HG02588 (cell line): ENCODE measurements at regions not wholly inside any gene's neighbourhood (a gene's known extent, or its start where the extent isn't known, plus 50 kb on each side); places are given as distances from the start of the nearest gene placed in this dataset.

ENCODE experiments used
- ATAC-seq: cut with Tn5 transposase; IDR thresholded peaks from one replicate; pipeline ENCODE4 v1.9.1; 2021; ENCODE audit warnings: mild to moderate bottlenecking, moderate library complexity; ENCODE audit not compliant: unreplicated experiment

DNA sequence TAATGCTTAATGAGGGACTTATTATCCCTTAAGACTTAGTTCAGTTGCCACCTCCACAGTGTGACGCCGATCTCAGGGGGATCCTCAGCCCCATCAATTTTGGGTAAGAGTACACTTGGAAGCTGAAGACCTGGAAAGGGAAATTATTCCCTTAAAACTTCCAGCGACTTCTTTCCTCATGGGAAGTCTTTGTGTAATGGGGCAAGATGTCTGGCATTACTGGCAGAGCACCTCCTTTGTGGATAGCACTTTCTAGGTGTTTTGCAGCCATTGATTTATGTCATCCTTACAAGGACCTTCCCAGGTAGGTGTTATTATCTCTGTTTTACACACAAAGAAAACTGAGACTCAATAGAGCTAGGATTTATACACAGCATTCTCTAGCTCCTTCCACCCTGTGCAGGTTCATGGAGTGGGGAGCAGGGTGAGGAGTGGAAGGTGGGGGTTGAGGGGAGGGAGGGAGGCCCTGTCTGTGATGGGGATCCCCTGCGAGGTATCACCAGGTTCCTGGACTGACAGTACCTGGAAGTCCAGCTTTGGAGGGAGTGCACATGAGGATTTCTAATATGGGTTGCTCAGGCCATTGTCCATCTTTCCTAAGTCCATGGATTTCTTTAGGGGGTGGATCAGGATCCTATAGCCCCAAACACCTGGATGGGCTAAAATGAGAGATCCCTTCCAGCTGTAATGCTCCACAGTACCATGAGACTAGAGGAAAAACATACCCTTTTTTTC is 79.4 kb downstream of the MYCN start:
- no peak for ATAC-seq

DNA sequence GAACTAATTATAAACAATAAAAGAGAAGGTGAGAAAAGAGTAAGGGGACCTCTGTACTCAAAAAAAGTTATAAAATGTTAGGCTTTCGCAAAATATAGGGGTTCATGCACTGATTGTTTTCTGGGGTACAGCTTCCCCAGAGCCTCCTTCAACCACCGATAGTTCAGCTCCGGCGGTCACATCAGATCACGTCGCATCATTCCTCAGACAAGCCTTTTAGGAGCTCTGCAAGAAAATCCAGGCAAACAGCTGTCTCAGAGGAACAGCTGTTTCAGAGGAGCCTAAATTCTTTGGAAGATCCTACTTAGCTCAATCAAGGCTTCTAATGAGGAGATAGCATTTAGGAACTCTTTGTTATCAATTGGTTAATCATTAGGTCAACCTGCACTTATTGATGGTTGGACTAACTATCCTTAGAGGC is 78.7 kb downstream of the MYCN start:
- no peak for ATAC-seq

DNA sequence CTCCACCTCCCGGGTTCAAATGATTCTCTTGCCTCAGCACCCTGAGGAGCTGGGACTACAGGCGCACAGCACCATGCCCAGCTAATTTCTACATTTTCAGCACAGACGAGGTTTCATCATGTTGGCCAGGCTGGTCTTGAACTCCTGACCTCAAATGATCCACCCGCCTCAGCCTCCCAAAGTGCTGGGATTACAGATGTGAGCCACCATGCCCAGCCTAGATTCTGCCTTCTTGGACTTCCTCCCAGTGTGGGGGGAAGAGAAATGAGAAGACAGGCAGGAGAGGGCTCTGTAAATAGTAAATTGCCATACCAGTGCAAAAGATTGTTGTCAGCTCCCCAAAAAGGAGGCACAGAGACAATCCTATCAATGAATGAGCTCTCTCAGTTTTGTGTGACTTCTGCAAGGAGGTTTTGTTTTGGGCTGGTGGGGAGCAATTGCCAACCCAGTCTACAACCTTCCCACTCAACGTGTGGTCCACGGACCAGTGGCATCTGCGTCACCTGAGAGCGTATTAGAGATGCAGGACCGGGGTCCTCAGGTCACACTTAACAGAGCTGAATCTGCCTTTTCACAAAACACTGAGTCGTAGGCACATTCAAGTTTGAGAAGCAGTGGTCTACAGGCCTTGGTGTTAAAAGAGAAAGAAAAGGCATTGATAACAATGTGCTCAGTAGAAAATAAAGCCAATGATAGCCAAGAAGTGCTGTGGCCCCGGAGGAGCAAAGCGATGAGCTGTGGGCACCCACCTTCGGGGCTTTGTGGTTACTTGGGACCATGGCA is 78.1 kb downstream of the MYCN start:
- ATAC-seq = no peak

DNA sequence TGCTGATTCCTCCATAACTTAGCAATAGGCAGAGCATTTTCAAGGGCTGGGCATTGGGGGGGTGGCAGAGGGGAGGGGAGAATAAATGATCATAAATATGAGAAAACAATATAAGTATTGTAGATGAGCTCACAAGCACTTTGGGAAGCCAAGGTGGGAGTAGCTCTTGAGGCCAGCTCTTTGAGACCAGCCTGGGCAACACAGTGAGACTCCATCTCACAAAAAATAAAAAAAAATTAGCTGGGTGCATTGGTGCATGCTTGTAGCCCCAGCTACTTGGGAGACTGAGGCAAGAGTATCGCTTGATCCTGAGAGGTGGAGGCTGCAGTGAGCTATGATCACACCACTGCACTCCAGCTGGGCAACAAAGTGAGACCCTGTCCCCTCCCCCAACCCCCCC is 75.9 kb downstream of the MYCN start:
- ATAC-seq = no peak

DNA sequence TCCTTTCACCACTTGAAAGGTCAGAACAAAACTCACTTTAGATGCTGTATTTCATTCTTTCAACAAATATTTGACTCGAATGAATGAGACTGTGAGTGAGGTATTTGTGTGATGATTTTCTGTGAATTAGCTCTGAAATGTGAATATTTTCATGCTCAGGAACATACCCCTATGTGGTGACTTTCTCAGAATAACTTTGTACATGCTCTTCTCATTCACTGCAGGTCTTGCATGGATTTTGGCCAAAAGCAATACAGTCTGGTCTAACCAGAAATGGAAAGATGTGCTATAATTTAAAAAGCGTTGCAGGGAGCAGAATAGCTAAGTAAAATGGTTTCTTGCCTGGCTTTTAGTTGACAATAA is 75.5 kb downstream of the MYCN start:
- ATAC-seq = no peak

DNA sequence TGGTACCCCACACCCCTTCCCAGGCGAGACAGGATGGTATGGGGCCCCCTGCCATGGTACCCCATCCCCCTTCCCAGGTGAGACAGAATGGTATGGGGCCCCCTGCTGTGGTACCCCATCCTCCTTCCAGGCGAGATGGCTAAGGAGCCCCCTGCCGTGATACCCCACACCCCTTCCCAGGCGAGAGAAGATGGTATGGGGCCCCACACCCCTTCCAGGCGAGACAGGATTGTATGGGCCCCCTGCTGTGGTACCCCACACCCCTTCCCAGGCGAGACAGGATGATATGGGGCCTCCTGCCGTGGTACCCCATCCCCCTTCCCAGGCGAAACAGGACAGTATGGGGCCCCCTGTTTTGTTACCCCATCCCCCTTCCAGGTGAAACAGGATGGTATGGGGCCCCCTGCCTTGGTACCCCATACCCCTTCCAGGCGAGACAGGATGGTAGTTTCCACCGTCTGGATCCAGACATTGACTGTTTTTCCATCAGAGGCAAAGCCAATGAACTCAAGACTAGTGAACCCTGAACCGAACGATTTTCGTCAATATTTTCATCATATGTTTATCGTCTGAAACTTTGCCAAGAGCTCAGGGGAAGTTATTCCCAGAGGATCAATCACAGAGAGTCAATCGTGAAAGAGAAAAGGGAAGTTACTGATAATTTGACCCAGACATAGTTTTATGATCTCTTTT is 75.0 kb downstream of the MYCN start:
- ATAC-seq = no peak

DNA sequence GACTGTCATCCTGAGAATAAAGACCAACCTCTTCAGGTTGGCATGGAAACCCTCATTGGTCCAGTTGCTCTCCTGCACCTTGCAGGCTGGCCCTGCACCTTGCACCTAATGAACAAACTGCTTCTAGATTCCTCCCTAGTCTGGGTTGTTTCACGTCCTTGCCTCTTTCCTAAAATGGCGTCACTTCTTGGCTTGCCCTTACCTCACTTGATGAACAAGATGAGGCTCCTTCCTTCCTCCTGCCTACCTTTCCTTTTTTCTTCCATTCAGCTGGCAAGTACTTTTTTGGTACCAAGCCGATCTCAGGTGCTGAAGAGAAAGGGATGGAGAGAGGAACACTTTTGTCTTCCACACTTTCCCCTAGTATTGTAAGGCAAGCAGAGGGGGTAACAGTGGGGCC is 74.5 kb downstream of the MYCN start:
- ATAC-seq = no peak

DNA sequence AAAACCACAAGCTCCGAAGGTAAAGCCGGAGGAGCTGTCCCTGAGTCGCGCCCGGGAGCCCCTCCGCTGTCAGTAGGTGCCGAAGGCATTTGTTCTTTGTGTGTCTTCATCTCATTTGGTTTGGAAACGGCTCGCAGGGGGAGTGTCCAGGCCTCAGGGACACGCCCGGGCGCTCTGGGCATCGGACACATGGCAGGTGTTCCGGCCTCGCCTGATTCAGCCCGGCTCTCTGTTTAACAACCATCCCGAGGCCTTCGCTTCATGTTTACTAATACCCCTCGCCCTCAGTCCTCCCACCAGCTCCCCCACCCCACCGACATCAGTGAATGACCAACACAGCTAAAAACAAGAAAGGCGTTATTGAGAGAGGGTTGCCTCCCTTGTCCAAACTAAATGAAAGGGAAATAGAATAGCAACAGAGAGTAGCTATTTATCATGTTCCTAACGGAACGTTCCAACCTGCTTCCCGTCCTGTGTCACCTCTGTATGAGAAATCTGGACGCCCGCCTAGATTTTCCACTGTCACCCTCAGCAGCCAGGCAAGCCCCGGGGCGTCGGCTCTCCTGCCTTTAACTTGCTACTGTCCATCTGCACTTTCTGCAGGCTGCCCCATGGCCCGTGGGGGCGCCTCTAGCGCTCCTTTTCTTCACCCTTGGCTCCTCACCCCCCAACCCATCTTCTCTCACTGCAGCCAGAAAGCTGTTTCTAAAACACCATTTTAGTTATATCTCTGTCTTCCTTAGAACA is 73.9 kb downstream of the MYCN start:
- ATAC-seq = no peak

DNA sequence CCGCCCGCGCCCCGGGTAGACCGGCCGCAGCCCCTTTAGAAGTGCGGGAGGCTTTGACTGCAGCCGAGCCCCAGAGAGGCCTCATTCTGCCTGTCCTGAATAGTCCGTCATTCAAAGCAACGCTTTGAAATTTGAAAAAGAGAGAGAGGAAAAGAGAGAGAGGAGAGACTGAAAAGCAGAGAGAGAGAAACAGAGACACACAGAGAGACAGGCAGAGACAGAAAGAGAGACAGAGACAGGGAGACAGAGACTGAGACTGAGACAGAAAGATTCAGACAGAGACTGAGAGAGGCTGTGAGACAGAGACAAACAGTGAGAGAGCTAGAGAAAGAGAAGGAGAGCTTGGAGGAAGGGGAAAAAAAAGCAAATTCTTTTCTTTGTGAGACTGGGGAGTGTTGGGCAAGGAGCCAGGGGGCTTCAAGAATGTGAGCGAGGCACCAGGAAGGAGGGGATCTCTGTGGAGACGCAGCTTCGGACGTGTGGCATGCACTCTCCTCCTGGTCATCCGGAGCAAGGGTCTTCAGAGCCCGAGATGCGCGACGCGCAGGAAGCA is 73.1 kb downstream of the MYCN start:
- no peak for ATAC-seq

DNA sequence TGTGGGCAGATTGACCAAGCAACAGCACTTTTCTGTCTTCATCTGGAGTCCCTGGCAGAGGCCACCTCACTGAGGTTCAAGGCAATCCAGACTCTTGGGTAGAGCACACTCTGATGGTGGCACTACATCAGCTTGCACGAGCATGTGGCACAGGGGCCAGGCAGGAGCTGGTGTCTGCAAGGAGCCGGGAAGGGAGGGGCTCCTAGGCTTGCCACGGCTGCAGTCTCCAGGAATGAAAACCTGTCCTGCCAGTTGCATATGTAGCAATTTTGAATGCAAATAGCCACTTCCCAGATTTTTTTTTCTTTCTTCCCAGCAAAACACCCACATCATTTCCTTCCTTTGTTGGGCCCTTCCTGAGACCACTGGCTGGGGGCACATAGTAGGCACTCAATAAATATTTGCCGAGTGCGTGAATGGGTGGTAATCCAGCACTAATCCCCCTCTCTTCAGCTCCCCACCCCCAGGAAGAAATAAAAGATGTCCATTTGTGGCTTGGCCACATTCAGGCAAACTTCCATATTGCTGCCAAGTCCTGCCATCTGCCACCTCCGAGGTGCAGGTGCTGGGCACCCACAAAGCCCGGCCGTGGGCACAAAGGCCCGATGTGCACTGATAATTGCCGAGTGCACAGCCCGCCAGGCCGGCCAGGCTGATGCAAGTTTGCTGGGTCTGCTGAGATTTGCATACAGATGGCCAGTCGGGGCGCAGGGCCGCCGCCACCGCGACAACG is 72.4 kb downstream of the MYCN start:
- ATAC-seq = no peak

DNA sequence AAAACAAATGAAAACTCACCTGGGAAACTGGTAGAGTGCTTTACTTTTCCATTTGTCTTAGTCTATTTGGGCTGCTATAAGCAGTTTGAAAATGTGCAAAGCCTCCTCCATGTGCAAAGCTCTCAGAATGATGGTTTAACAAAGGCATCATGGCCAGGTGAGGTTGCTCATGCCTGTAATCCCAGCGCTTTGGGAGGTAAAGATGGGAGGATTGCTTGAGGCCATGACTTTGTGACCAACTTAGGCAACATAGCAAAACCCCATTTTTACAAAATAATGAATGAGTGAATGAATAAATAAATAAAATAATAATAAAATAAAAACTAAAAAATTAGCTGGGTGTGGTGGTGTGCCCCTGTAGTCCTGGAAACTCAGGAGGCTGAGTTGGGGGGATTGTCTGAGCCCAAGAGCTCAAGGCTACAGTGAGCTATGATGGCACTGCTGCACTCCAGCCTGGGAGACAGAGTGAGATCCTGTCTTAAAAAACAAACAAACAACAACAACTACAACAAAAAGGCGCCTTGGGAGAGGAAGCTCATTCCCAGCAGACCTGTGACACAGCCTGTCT is 71.8 kb downstream of the MYCN start:
- no peak for ATAC-seq

DNA sequence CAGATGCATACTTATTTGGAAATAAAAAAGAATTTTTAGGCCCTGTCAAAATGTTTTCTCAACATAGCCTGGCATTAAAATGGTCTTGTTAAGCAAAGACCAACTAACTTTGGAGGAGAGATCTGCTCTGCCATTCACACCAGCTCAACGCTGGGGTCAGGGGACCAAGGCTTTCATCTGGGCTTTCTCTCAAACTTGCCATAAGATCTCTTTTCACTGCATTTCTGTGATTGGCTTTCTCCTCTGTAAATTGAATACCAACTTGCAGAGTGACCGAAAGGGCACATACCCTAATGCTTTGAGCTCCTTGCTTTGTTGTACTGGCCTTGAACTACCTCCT is 71.2 kb downstream of the MYCN start:
- no peak for ATAC-seq

DNA sequence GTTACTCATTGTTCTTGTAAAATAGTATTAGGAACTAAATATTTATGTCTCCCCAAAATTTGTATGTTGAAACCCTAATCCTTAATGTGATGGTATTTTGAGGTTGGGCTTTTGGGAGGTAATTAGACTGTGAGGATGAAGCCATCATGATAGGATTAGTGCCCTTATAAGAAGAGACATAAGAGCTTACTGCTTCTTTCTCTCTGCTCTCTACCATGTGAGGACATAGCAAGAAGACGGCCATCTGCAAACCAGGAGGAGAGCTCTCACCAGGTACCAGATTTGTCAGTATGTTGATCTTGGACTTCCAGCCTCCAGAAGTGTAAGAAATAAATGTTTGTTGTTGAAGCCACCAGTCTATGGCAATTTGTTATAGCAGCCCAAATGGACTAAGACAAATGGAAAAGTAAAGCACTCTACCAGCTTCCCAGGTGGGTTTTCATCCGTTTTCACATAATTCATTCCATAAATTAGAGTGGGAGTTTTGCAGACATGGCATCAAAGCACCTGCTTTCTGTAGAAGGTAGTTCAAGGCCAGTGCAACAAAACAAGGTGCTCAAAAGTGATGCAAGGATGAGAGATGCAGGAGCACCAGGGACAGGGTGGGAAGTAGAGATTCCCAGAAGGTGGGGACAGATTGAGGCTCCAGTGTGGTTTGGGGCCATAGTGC is 70.7 kb downstream of the MYCN start:
- ATAC-seq = no peak

DNA sequence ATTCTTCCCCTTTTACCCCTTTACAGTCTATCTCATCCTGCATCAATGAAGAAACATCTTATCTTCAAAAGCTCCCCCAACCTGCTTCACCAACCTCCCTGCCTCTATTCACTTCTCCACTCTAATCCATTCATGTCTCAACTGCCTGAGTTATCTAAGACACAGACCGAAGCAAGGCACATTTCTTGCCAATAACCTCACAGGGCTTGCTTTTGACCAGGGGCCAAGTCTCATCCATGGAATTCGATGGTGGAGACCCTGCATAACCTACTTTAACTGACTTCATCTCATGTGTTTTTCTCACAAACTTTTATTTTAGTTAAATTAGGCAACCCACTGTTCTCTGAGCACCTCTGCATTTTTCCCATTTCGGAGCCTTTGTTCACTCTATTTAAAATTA is 69.7 kb downstream of the MYCN start:
- no peak for ATAC-seq

DNA sequence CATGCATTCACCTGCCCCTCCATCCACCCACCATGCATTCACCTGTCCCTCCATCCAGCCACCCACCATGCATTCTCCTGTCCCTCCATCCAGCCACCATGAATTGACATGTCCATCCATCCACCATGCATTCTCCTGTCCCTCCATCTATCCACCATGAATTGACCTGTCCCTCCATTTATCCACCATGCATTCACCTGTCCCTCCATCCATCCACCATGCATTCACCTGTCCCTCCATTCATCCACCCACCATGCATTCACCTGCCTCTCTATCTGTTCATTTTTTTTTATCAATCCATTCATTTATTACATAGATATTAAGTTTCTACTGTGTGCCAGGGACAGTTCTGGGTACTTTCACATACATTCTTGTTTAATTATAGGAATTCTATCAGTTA is 69.2 kb downstream of the MYCN start:
- ATAC-seq = no peak

DNA sequence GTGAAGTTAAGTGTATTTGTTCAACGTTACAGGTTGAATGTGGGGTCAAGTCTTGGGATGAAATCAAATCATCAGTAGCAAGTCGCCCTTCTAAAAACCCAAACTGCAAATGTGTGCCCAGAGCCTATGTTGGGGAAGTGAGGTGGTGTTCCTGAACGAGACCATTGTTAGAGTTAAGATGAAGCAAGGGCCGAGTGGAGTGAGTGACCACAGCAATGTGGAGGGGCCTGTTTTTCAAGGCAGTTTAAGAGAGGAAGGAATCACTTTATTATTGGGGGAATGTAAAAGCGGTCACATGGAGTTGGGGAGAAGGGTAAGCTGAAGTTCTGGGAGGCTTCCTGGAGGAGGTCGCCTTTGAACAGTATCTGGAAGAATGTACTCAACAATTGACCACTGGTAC is 68.5 kb downstream of the MYCN start:
- no peak for ATAC-seq

DNA sequence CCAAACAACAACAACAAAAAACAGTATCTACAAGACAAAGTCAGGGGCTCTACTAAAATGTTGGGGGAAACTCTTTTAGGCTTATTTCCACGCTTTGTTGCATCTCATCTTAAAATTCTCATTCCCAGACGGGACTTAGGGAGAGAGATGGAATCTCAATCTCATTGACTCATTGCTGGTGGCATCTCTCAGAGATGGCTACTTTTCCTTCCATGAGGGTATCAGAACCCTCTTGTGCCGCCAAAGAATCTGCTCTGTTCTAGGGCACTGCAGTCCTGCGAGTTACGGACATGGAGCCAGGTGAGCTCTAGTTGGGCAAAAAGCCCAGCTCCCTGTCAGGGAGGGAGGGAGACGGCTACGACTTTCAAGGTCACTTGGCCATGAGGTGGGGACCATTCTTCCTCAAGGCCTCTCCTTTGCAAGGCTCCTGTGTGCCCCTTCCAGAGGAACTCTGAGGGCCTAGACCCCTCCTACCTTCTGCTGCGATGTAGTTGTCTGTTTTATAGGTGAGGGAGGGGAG is 68.0 kb downstream of the MYCN start:
- no peak for ATAC-seq

DNA sequence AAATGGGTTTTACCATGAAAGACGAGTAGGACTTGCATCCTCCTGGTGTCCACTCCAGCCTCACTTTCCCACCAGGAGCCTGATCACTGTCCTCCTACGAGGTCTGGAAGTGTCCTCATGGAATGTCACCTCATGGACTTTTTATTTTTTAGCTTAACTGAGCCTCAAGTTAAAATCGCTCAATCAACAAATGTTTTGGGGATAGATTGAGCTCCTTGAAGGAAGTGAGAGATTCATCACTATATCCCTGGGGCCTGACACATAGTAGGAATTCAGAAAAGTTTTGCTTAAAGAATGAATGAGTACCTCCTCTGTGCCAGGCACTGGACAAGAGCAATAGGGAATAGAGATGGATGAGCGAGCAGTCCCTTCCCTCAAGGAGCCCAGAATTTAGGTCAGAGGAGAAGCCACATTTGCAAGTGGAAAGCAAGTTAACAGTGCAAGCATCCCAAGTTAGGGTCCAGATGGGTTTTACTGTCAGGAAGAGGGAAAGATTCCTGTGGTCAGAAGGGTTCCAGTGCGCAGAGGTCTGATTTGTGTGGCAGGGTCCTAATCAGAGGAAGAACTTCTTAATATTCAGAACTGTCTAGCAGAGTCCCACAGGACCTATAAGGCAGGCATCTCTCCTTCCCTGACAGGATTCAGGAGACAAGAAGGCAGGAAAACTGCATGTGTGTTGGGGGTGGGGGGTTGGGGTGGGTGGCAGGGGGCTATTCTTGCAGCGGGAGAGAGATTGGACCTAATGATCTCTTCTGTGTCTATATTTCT is 67.0 kb downstream of the MYCN start:
- no peak for ATAC-seq
